Hepatocyte (in vitro differentiated cells): ENCODE measurements at regions not wholly inside any gene's neighbourhood (a gene's known extent, or its start where the extent isn't known, plus 50 kb on each side); places are given as distances from the start of the nearest gene placed in this dataset.

Source experiments
- CTCF ChIP-seq: fragments of 200-600 bp; sonication (generic); IDR thresholded peaks from 2 replicates; pipeline ENCODE4 v1.5.1; 2016; ENCODE audit warnings: antibody characterized with exemption, mild to moderate bottlenecking; ENCODE audit not compliant: poor library complexity
- EZH2 ChIP-seq: fragments of 200-600 bp; sonication (generic); IDR thresholded peaks from 2 replicates; pipeline ENCODE4 v1.6.1; 2016; ENCODE audit warnings: antibody characterized with exemption, mild to moderate bottlenecking, borderline replicate concordance

DNA sequence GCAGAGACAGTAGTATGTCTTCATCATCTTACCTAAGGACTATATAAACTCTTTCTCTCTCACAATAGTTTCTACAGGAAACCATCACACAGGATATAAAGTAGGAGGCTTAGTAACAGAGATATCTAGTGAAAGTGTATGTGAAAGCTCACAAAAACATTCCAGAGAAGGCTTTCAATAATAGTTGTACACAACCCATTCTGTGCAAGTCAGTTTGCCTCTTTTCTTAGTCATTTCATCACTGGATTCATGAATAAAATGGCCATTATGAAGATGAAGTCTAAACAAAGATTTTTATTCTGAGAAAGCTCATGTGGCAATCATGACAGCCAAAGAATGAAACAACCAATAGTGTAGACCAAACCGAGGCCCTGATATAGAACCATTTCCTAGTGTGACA, 178.8 kb downstream of the GNAT3 start:
- TF ChIP-seq CTCF (no peak), EZH2 (no peak)
